ENCODE measurements at regions not wholly inside any gene's neighbourhood (a gene's known extent, or its start where the extent isn't known, plus 50 kb on each side); places are given as distances from the start of the nearest gene placed in this dataset.

DNA sequence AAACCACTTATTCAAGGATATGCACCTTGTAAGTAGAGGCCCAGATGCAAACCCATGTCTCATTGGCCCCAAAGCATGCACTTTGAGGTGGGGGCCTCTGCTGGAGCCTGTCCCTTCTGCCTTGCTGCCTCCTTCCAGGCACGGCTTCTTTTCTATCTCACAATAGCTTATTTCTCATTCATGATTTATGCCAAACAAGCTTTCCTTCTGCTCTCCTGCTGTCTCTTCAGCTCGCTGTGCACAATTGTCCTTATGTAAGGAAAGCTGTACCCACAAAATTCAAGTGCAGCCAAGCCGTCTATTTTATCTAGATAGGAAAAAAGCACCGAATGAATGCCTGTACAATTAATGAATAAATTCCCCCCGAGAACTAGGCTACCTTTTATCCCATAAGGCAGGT is 124.8 kb upstream of the PACRGL start:
- TF ChIP-seq, protein P1, sequence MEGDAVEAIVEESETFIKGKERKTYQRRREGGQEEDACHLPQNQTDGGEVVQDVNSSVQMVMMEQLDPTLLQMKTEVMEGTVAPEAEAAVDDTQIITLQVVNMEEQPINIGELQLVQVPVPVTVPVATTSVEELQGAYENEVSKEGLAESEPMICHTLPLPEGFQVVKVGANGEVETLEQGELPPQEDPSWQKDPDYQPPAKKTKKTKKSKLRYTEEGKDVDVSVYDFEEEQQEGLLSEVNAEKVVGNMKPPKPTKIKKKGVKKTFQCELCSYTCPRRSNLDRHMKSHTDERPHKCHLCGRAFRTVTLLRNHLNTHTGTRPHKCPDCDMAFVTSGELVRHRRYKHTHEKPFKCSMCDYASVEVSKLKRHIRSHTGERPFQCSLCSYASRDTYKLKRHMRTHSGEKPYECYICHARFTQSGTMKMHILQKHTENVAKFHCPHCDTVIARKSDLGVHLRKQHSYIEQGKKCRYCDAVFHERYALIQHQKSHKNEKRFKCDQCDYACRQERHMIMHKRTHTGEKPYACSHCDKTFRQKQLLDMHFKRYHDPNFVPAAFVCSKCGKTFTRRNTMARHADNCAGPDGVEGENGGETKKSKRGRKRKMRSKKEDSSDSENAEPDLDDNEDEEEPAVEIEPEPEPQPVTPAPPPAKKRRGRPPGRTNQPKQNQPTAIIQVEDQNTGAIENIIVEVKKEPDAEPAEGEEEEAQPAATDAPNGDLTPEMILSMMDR (conservative IDR thresholded peaks at IDR 0.05; ENCODE audit: low read length), result no peak
- no peak overlapping the region for H3K4me3 ChIP-seq (ENCODE audit: low read length)
- no peak for DNase-seq (ENCODE audit: low read depth)

DNA sequence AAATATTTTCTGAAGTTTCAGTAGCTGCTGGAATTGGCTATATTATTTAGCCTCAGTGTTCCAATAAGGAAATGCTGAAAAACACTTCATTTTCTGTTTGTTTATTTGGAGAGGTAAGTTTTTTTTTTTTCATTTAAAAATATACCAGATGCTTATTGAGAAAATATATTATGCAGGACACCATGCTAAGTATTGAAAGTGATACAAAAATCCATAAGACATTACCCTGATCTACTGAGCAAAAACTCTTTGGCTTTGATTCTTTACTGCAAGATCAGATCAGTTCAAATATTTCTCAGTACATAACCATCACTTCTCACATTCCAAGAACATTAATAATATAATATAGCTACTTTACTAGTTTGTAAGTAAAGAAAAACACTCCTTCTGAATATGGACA is 123.4 kb upstream of the PACRGL start:
- no peak for DNase-seq (ENCODE audit: low read depth)
- H3K4me3 ChIP-seq (ENCODE audit: low read length), result no peak overlapping the region
- TF ChIP-seq, protein P1 (conservative IDR thresholded peaks at IDR 0.05; ENCODE audit: low read length), result no peak

DNA sequence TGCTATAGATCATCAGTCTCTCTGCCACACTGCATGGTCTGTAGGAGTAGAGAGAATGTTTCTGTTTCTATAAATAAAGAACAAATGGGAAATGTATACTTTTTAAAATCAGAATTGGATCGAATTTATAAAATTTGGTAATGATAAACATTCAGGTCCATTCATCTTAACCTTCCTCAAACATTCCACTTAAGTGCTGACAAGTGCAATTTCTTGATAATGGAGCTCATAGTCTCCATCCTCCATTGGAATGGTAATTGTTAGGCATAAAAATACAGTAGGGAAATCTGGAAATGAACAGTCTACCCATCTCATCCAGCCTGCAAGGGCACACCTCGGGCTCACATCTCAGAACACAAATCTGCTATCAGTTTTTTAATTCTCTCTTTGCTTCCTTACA is 122.6 kb upstream of the PACRGL start:
- DNase-seq (ENCODE audit: low read depth), result no peak
- H3K4me3 ChIP-seq (ENCODE audit: low read length), result no peak overlapping the region
- TF ChIP-seq, protein P1 (conservative IDR thresholded peaks at IDR 0.05; ENCODE audit: low read length), result no peak

DNA sequence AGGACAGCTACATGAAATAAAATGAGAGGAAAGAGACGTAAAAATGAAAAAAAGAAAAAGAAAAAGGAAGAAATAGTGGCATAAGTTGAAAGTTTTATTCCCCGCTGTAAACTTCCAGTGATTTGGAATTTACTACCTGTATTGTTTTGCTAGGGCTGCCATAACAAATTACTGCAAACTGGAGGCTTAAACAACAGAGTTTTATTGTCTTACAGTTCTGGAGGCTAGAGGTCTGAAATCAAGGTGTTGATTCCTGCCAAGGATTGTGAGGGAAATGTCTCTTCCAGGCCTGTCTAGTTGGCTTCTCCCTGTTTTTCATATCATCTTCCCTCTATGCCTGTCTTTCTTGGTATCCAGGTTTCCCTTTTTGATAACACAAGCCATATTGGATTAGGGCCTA is 119.4 kb upstream of the PACRGL start:
- TF ChIP-seq, protein P1 (conservative IDR thresholded peaks at IDR 0.05; ENCODE audit: low read length), result no peak
- H3K4me3 ChIP-seq (ENCODE audit: low read length), result no peak overlapping the region
- DNase-seq (ENCODE audit: low read depth), result no peak

DNA sequence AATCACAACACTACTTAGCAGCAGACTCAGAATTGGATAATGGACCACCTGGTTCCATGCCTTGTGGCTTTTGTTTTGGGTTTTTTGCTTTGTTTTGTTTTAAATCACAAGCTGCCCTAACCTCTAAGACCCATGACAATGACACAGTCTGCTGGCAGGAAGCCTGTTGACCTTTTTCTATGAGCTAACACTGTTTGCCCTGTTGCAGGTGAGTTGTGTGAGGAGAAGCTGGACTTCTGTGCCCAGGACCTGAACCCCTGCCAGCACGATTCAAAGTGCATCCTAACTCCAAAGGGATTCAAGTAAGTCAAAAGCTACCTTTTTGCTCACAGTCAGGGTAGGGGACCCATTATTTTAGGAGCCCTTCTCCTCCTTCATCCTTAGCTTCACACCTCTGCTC is 110.8 kb upstream of the PACRGL start:
- no peak for DNase-seq (ENCODE audit: low read depth)
- no peak overlapping the region for H3K4me3 ChIP-seq (ENCODE audit: low read length)
- TF ChIP-seq, protein P1 (conservative IDR thresholded peaks at IDR 0.05; ENCODE audit: low read length), result no peak

DNA sequence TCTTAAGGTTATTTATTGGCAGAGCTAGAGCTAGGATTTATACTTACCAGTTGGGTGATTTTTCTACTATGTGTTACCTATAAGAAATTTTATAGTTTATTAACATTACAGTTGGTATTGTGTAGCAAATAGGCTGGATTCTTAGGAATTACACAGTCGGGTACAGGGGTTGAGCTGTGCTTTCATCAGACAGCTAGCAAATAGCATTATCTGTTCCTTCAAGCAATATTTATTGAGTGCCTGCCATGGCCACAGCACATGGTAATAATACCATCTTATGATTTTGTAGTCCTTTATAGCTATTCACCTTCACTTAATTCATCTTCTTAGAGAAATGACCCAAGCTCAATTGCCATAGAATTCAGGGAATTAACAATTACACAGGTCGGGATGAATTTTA is 109.4 kb upstream of the PACRGL start:
- no peak for DNase-seq (ENCODE audit: low read depth)
- H3K4me3 ChIP-seq (ENCODE audit: low read length), result no peak overlapping the region
- TF ChIP-seq, protein P1 (conservative IDR thresholded peaks at IDR 0.05; ENCODE audit: low read length), result no peak

DNA sequence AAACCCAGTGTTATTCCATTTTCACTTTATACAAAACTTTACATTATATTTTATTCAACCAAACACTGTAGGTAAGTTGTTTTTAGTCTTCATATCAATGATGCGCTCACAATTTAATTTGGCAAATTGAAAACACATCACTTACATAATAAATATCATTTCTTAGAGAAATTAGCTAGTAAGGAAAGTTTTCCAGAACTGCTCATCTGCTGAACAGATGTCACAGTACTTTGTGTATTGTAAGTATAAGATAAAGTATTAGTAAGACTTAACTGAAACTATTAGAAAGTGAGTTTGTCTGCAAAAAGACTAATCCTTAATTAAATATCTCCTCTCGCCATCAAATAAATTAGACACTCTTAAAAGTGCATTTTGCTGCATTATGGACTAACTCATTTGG is 108.7 kb upstream of the PACRGL start:
- H3K4me3 ChIP-seq (ENCODE audit: low read length), result no peak overlapping the region
- peak; percentile 27 for DNase-seq (ENCODE audit: low read depth)
- TF ChIP-seq, protein P1 (conservative IDR thresholded peaks at IDR 0.05; ENCODE audit: low read length), result no peak
